CD4-positive, CD25-positive, alpha-beta regulatory T cell (primary cell): ENCODE measurements at regions not wholly inside any gene's neighbourhood (a gene's known extent, or its start where the extent isn't known, plus 50 kb on each side); places are given as distances from the start of the nearest gene placed in this dataset.
"Not testable (repeated sequence)": the region's sequence is repeated elsewhere in the genome, so short reads cannot be mapped to it uniquely, and the experiment has no call there.

Experiments used
- ATAC-seq, 2 donors: fragments of 150-1000 bp; cut with Tn5 transposase; one replicate each; pipeline ENCODE4 v1.10.0; 2021; ENCODE audit warnings: low read depth in 2 of 2, moderate number of reproducible peaks in 2 of 2, moderate library complexity in 1 of 2
- DNase-seq, 3 donors: peaks; one replicate each; pipeline versions ENCODE4 v3.0.0 to v3.0.0-alpha.2; 2012 to 2022; ENCODE audit warnings: mixed read lengths in 1 of 3
- H3K27ac ChIP-seq: one replicate; pipeline ENCODE4 v1.7.0; 2013; ENCODE audit warnings: mild to moderate bottlenecking, low read length; ENCODE audit not compliant: insufficient read depth, poor library complexity, severe bottlenecking
- H3K27me3 ChIP-seq: one replicate; pipeline ENCODE4 v1.7.0; 2013; ENCODE audit warnings: low read length; ENCODE audit not compliant: control insufficient read depth, insufficient read depth
- H3K36me3 ChIP-seq: one replicate; pipeline ENCODE4 v1.7.0; 2013; ENCODE audit warnings: mild to moderate bottlenecking, low read length, moderate library complexity; ENCODE audit not compliant: control insufficient read depth, insufficient read depth
- H3K4me1 ChIP-seq: 2 replicates; pipeline ENCODE4 v1.7.0; 2013; ENCODE audit warnings: mild to moderate bottlenecking, low read length; ENCODE audit not compliant: insufficient read depth, control insufficient read depth, poor library complexity, severe bottlenecking
- H3K4me3 ChIP-seq: one replicate; pipeline ENCODE4 v1.7.0; 2013; ENCODE audit warnings: low read depth, mild to moderate bottlenecking, low read length, moderate library complexity
- H3K9me3 ChIP-seq, 2 experiments: 1 replicate in 1 of 2; 2 replicates in 1 of 2; pipeline ENCODE4 v1.7.0; 2013; ENCODE audit warnings: low read length in 2 of 2, mild to moderate bottlenecking in 1 of 2, moderate library complexity in 1 of 2; ENCODE audit not compliant: control insufficient read depth in 2 of 2
- H3K27ac Mint-ChIP-seq, 3 donors: one replicate each; pipeline ENCODE4 v1.8.0; 2020 to 2022; ENCODE audit warnings: mild to moderate bottlenecking in 3 of 3, mixed read lengths in 3 of 3, moderate library complexity in 2 of 3
- H3K27me3 Mint-ChIP-seq: one replicate; pipeline ENCODE4 v1.8.0; 2022; ENCODE audit warnings: mild to moderate bottlenecking, mixed read lengths
- H3K36me3 Mint-ChIP-seq: one replicate; pipeline ENCODE4 v1.8.0; 2020; ENCODE audit warnings: mixed read lengths
- H3K4me1 Mint-ChIP-seq, 4 donors: one replicate each; pipeline ENCODE4 v1.8.0; 2020 to 2022; ENCODE audit warnings: mixed read lengths in 4 of 4, mild to moderate bottlenecking in 1 of 4
- H3K4me3 Mint-ChIP-seq, 4 donors: one replicate each; pipeline ENCODE4 v1.8.0; 2020 to 2022; ENCODE audit warnings: mild to moderate bottlenecking in 4 of 4, mixed read lengths in 4 of 4, moderate library complexity in 3 of 4
- H3K9me3 Mint-ChIP-seq, 7 donors: one replicate each; pipeline ENCODE4 v1.8.0; 2020 to 2022; ENCODE audit warnings: mixed read lengths in 7 of 7, mild to moderate bottlenecking in 3 of 7, moderate library complexity in 2 of 7

DNA sequence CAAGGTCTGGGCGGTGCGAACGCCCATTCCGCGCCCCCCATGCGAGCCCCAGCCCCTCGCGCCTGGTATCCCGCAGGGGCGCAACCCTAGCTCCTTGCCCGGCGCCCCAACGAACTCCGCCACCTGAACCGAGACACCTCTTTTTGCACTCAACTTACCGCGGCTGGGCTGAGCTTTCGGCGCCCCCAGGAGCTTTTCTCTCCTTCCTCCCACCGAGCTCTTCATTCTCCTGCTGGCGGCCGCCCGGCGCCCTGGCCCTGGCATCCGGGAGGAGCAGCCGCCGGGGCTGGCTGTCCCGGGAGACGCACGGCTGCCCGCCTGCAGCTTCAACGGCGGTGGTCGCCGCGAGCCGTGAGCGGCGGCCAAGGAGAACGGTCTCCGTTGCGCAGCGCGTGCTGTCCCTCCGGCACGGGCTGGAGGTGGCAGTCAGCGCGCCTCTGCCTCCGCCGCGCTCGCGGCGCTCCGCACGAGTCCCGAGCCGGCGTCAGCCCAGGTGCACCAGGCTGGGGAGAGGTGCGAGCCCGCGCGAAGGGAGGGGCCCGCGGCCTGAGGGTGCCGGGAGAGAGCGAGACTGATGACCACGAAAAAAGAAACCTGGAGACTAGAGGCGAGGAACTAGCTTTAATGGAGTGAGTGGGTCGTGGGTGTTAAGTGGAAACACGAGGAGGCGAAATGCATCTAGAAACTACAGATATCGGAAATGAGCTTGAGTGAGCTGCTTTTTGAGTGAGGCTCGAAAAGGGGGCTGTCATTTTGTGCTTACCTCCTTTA lies 621.5 kb upstream of the ZNF385D start:
- H3K9me3 Mint-ChIP-seq, result peaks cover 0 to 15% (median 8%) of the 10 kb centered on the region in 7 donors
- no peaks in the 10 kb centered on the region for H3K27me3 Mint-ChIP-seq

GRCh38 chr3:22373182-22373581 lies 622.2 kb upstream of the ZNF385D start:
- Mint-ChIP-seq H3K4me3 (no peak overlapping the region), H3K4me1 (peaks cover 0 to 4% (median under 1%) of the 10 kb centered on the region in 4 donors), H3K9me3 (peaks cover 0 to 19% (median 10%) of the 10 kb centered on the region in 7 donors), H3K27ac (no peak overlapping the region), H3K27me3 (no peaks in the 10 kb centered on the region), H3K36me3 (no peaks in the 10 kb centered on the region)
- no peaks in the 10 kb centered on the region for H3K4me1 ChIP-seq
- ATAC-seq (no peak), DNase-seq (no peak)
- no peaks in the 10 kb centered on the region for H3K36me3 ChIP-seq
- H3K4me3 ChIP-seq, result no peak overlapping the region
- no peaks in the 10 kb centered on the region for H3K9me3 ChIP-seq
- no peaks in the 10 kb centered on the region for H3K27me3 ChIP-seq
- no peak overlapping the region for H3K27ac ChIP-seq

More for the DNA sequence above, 621.5 kb upstream of the ZNF385D start:
- no peak overlapping the region for H3K27ac Mint-ChIP-seq
- Histone ChIP-seq H3K9me3 (no peaks in the 10 kb centered on the region), H3K4me1 (no peaks in the 10 kb centered on the region), H3K4me3 (no peak overlapping the region), H3K27ac (no peak overlapping the region), H3K36me3 (no peaks in the 10 kb centered on the region), H3K27me3 (no peaks in the 10 kb centered on the region)
- peaks cover 0 to 4% (median under 1%) of the 10 kb centered on the region in 4 donors for H3K4me1 Mint-ChIP-seq
- ATAC-seq (no peak), DNase-seq (no peak)
- H3K36me3 Mint-ChIP-seq, result no peaks in the 10 kb centered on the region
- H3K4me3 Mint-ChIP-seq, result no peak overlapping the region

GRCh38 chr3:22373827-22374226 lies 622.8 kb upstream of the ZNF385D start:
- Histone ChIP-seq H3K27ac (no peak overlapping the region), H3K27me3 (no peaks in the 10 kb centered on the region), H3K4me1 (no peaks in the 10 kb centered on the region), H3K36me3 (no peaks in the 10 kb centered on the region), H3K9me3 (no peaks in the 10 kb centered on the region), H3K4me3 (no peak overlapping the region)
- DNase-seq (no peak), ATAC-seq (no peak)
- no peak overlapping the region for H3K4me3 Mint-ChIP-seq
- peaks cover 0 to 4% (median under 1%) of the 10 kb centered on the region in 4 donors for H3K4me1 Mint-ChIP-seq
- H3K36me3 Mint-ChIP-seq, result no peaks in the 10 kb centered on the region
- peaks cover 0 to 19% (median 13%) of the 10 kb centered on the region in 7 donors for H3K9me3 Mint-ChIP-seq
- H3K27ac Mint-ChIP-seq, result no peak overlapping the region
- H3K27me3 Mint-ChIP-seq, result no peaks in the 10 kb centered on the region

DNA sequence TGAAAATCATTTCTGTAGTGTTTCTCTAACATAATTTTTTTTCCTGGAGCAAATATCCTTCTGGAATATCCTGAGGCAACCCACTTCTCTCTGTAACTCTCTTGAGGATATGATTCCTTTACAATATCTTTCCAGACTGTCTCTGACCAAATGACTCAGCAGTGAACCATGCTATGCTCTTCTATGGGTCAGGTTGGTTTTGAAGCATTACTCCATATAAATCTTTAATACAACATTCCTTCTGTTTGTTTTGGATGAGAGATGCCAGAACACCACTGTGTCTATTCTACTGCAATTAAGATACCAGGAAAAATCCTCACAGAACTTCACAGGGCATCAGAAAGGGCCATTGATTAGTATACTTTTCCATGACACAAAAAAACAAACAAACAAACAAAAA lies 626.4 kb upstream of the ZNF385D start:
- H3K4me1 Mint-ChIP-seq, result peaks cover 0 to 4% (median 0%) of the 10 kb centered on the region in 4 donors
- no peak overlapping the region for H3K27ac Mint-ChIP-seq

DNA sequence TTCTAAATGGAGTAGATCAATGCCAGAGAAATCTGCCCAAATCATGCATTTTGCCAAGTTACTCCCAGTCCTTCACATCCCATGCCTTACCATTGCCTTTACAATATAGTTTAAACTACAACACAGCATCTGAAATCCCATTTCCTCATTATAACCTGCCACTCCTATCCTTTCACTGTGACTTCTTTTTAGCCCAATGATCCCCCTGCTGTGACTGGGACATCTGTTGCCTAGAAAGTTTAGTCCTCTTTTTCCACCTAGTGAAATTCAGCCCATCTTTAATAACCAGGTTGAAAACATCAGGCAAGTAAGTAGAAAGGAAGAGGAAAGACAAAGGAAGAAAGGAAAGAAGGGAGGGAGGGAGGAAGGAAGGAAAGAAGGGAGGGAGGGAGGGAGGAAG lies 627.9 kb upstream of the ZNF385D start:
- Histone ChIP-seq H3K36me3 (no peaks in the 10 kb centered on the region), H3K27me3 (no peaks in the 10 kb centered on the region), H3K9me3 (no peaks in the 10 kb centered on the region), H3K4me3 (no peak overlapping the region), H3K4me1 (no peaks in the 10 kb centered on the region), H3K27ac (no peak overlapping the region)
- Mint-ChIP-seq H3K4me1 (no peaks in the 10 kb centered on the region), H3K36me3 (no peaks in the 10 kb centered on the region), H3K4me3 (no peak overlapping the region), H3K27ac (no peak overlapping the region), H3K9me3 (peaks cover 0 to 23% (median 8%) of the 10 kb centered on the region in 7 donors), H3K27me3 (no peaks in the 10 kb centered on the region)
- ATAC-seq, result no peak
- no peak for DNase-seq

More for the DNA sequence above, 626.4 kb upstream of the ZNF385D start:
- no peaks in the 10 kb centered on the region for H3K36me3 ChIP-seq
- Mint-ChIP-seq H3K4me3 (no peak overlapping the region), H3K36me3 (no peaks in the 10 kb centered on the region), H3K27me3 (no peaks in the 10 kb centered on the region), H3K9me3 (peaks cover 0 to 16% (median 12%) of the 10 kb centered on the region in 7 donors)
- ATAC-seq (no peak), DNase-seq (no peak)
- H3K4me3 ChIP-seq, result no peak overlapping the region
- H3K9me3 ChIP-seq, result no peaks in the 10 kb centered on the region
- no peaks in the 10 kb centered on the region for H3K4me1 ChIP-seq
- H3K27ac ChIP-seq, result no peak overlapping the region
- H3K27me3 ChIP-seq, result no peaks in the 10 kb centered on the region

DNA sequence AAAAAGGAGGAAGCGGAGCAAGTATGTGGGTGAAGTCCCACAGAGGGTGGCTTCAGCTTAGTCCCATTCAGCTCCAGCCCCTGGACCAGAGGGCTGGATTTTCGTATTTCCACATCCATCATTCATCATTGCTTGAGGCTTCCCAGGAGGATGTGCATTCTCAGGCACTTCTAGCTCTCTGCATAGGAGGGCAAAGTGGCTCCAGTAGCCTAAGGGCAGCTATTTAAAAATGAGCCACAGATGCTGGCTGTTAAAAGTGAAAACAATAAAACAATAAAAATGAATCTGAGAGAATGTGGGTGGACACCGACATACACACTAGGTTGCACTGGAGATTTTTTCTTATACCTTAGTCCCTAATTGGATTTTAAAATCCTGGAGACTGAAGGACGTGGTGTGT lies 629.2 kb upstream of the ZNF385D start:
- H3K4me3 Mint-ChIP-seq, result no peak overlapping the region
- H3K27me3 Mint-ChIP-seq, result no peaks in the 10 kb centered on the region
- Histone ChIP-seq H3K36me3 (no peaks in the 10 kb centered on the region), H3K4me3 (no peak overlapping the region), H3K4me1 (no peaks in the 10 kb centered on the region), H3K9me3 (peaks cover 0 to 4% of the 10 kb centered on the region in 2 experiments), H3K27ac (no peak overlapping the region), H3K27me3 (no peaks in the 10 kb centered on the region)
- no peak overlapping the region for H3K27ac Mint-ChIP-seq
- DNase-seq, result no peak
- no peak for ATAC-seq
- no peaks in the 10 kb centered on the region for H3K4me1 Mint-ChIP-seq
- no peaks in the 10 kb centered on the region for H3K36me3 Mint-ChIP-seq
- peaks cover 0 to 23% (median 8%) of the 10 kb centered on the region in 7 donors for H3K9me3 Mint-ChIP-seq

GRCh38 chr3:22381564-22381963 lies 630.6 kb upstream of the ZNF385D start:
- peak in 2 of 3 donors; percentile 12 to 13 for DNase-seq
- peaks cover 0 to 22% (median 8%) of the 10 kb centered on the region in 7 donors for H3K9me3 Mint-ChIP-seq
- H3K27ac ChIP-seq, H3K9me3 ChIP-seq, H3K27me3 Mint-ChIP-seq, H3K36me3 Mint-ChIP-seq, ATAC-seq, H3K4me1 Mint-ChIP-seq, H3K27ac Mint-ChIP-seq, H3K36me3 ChIP-seq, H3K4me3 ChIP-seq, H3K4me1 ChIP-seq, H3K27me3 ChIP-seq: not testable (repeated sequence)
- peak overlapping the region in 2 of 4 donors; percentile 31 to 61 for H3K4me3 Mint-ChIP-seq

- Histone ChIP-seq H3K9me3 (peaks cover 0 to 7% of the 10 kb centered on the region in 2 experiments), H3K4me3 (no peak overlapping the region), H3K27me3 (no peaks in the 10 kb centered on the region), H3K36me3 (no peaks in the 10 kb centered on the region), H3K4me1 (no peaks in the 10 kb centered on the region), H3K27ac (no peak overlapping the region)
- ATAC-seq (no peak), DNase-seq (no peak)
- no peak overlapping the region for H3K27ac Mint-ChIP-seq
- peaks cover 0 to 14% (median 8%) of the 10 kb centered on the region in 7 donors for H3K9me3 Mint-ChIP-seq
- H3K4me3 Mint-ChIP-seq, result no peak overlapping the region
- H3K27me3 Mint-ChIP-seq, result no peaks in the 10 kb centered on the region
- H3K36me3 Mint-ChIP-seq, result no peaks in the 10 kb centered on the region
- H3K4me1 Mint-ChIP-seq, result no peaks in the 10 kb centered on the region
These were observed 632.3 kb upstream of the ZNF385D start for GRCh38 chr3:22383285-22383684.
